ENCODE measurements at regions not wholly inside any gene's neighbourhood (a gene's known extent, or its start where the extent isn't known, plus 50 kb on each side); places are given as distances from the start of the nearest gene placed in this dataset.

GRCh38 chr9:20219437-20219836, 402.9 kb downstream of the MLLT3 start:
- no peaks in the 10 kb centered on the region for H3K4me1 ChIP-seq (ENCODE audit: control insufficient read depth, insufficient read depth, low read length)
- no peak overlapping the region for H3K4me3 ChIP-seq (ENCODE audit: low read depth, low read length)
- H3K9ac ChIP-seq (ENCODE audit: low read depth, low read length): no peak overlapping the region
- no peak overlapping the region for H3K27ac ChIP-seq (ENCODE audit: low read depth, low read length)
- H3K27me3 ChIP-seq (ENCODE audit: control insufficient read depth, insufficient read depth, low read length): no peaks in the 10 kb centered on the region
- no peaks in the 10 kb centered on the region for H3K36me3 ChIP-seq (ENCODE audit: control insufficient read depth, insufficient read depth, low read length)
- H3K9me3 ChIP-seq (ENCODE audit: control insufficient read depth, insufficient read depth, low read length): no peaks in the 10 kb centered on the region

- Histone ChIP-seq H3K9me3 (ENCODE audit: control insufficient read depth, insufficient read depth, low read length) (no peaks in the 10 kb centered on the region), H3K27ac (ENCODE audit: low read depth, low read length) (no peak overlapping the region), H3K36me3 (ENCODE audit: control insufficient read depth, insufficient read depth, low read length) (no peaks in the 10 kb centered on the region), H3K27me3 (ENCODE audit: control insufficient read depth, insufficient read depth, low read length) (no peaks in the 10 kb centered on the region), H3K9ac (ENCODE audit: low read depth, low read length) (no peak overlapping the region), H3K4me3 (ENCODE audit: low read depth, low read length) (no peak overlapping the region), H3K4me1 (ENCODE audit: control insufficient read depth, insufficient read depth, low read length) (no peaks in the 10 kb centered on the region)
Observed at GRCh38 chr9:20217596-20217995, 404.7 kb downstream of the MLLT3 start.

GRCh38 chr9:20216438-20216837, 405.9 kb downstream of the MLLT3 start:
- no peaks in the 10 kb centered on the region for H3K27me3 ChIP-seq (ENCODE audit: control insufficient read depth, insufficient read depth, low read length)
- H3K4me3 ChIP-seq (ENCODE audit: low read depth, low read length): no peak overlapping the region
- H3K9me3 ChIP-seq (ENCODE audit: control insufficient read depth, insufficient read depth, low read length): no peaks in the 10 kb centered on the region
- no peaks in the 10 kb centered on the region for H3K4me1 ChIP-seq (ENCODE audit: control insufficient read depth, insufficient read depth, low read length)
- H3K36me3 ChIP-seq (ENCODE audit: control insufficient read depth, insufficient read depth, low read length): no peaks in the 10 kb centered on the region
- no peak overlapping the region for H3K27ac ChIP-seq (ENCODE audit: low read depth, low read length)
- no peak overlapping the region for H3K9ac ChIP-seq (ENCODE audit: low read depth, low read length)

- H3K4me1 ChIP-seq (ENCODE audit: control insufficient read depth, insufficient read depth, low read length): no peaks in the 10 kb centered on the region
- no peaks in the 10 kb centered on the region for H3K9me3 ChIP-seq (ENCODE audit: control insufficient read depth, insufficient read depth, low read length)
- no peaks in the 10 kb centered on the region for H3K27me3 ChIP-seq (ENCODE audit: control insufficient read depth, insufficient read depth, low read length)
- no peak overlapping the region for H3K4me3 ChIP-seq (ENCODE audit: low read depth, low read length)
- no peaks in the 10 kb centered on the region for H3K36me3 ChIP-seq (ENCODE audit: control insufficient read depth, insufficient read depth, low read length)
- no peak overlapping the region for H3K9ac ChIP-seq (ENCODE audit: low read depth, low read length)
- no peak overlapping the region for H3K27ac ChIP-seq (ENCODE audit: low read depth, low read length)
Observed at GRCh38 chr9:20215552-20215951, 406.7 kb downstream of the MLLT3 start.

- Histone ChIP-seq H3K27ac (ENCODE audit: low read depth, low read length) (no peak overlapping the region), H3K4me3 (ENCODE audit: low read depth, low read length) (no peak overlapping the region), H3K9me3 (ENCODE audit: control insufficient read depth, insufficient read depth, low read length) (no peaks in the 10 kb centered on the region), H3K4me1 (ENCODE audit: control insufficient read depth, insufficient read depth, low read length) (peaks cover 5% of the 10 kb centered on the region; the same call in 1 of the 2 replicates), H3K9ac (ENCODE audit: low read depth, low read length) (no peak overlapping the region), H3K27me3 (ENCODE audit: control insufficient read depth, insufficient read depth, low read length) (no peaks in the 10 kb centered on the region), H3K36me3 (ENCODE audit: control insufficient read depth, insufficient read depth, low read length) (no peaks in the 10 kb centered on the region)
Observed at GRCh38 chr9:20212806-20213205, 409.5 kb downstream of the MLLT3 start.

- Histone ChIP-seq H3K27me3 (ENCODE audit: control insufficient read depth, insufficient read depth, low read length) (no peaks in the 10 kb centered on the region), H3K27ac (ENCODE audit: low read depth, low read length) (no peak overlapping the region), H3K36me3 (ENCODE audit: control insufficient read depth, insufficient read depth, low read length) (no peaks in the 10 kb centered on the region), H3K4me3 (ENCODE audit: low read depth, low read length) (no peak overlapping the region), H3K4me1 (ENCODE audit: control insufficient read depth, insufficient read depth, low read length) (peaks cover 5% of the 10 kb centered on the region; the same call in 1 of the 2 replicates), H3K9ac (ENCODE audit: low read depth, low read length) (no peak overlapping the region), H3K9me3 (ENCODE audit: control insufficient read depth, insufficient read depth, low read length) (no peaks in the 10 kb centered on the region)
Observed at GRCh38 chr9:20209391-20210340, 412.6 kb downstream of the MLLT3 start.

- H3K4me3 ChIP-seq (ENCODE audit: low read depth, low read length): no peak overlapping the region
- no peaks in the 10 kb centered on the region for H3K27me3 ChIP-seq (ENCODE audit: control insufficient read depth, insufficient read depth, low read length)
- no peak overlapping the region for H3K27ac ChIP-seq (ENCODE audit: low read depth, low read length)
- H3K36me3 ChIP-seq (ENCODE audit: control insufficient read depth, insufficient read depth, low read length): no peaks in the 10 kb centered on the region
- peaks cover 5% of the 10 kb centered on the region; the same call in 1 of the 2 replicates for H3K4me1 ChIP-seq (ENCODE audit: control insufficient read depth, insufficient read depth, low read length)
- no peak overlapping the region for H3K9ac ChIP-seq (ENCODE audit: low read depth, low read length)
- H3K9me3 ChIP-seq (ENCODE audit: control insufficient read depth, insufficient read depth, low read length): no peaks in the 10 kb centered on the region
Observed at GRCh38 chr9:20208961-20209371, 413.3 kb downstream of the MLLT3 start.

GRCh38 chr9:20208226-20208625, 414.1 kb downstream of the MLLT3 start:
- no peaks in the 10 kb centered on the region for H3K9me3 ChIP-seq (ENCODE audit: control insufficient read depth, insufficient read depth, low read length)
- no peak overlapping the region for H3K27ac ChIP-seq (ENCODE audit: low read depth, low read length)
- no peaks in the 10 kb centered on the region for H3K36me3 ChIP-seq (ENCODE audit: control insufficient read depth, insufficient read depth, low read length)
- peaks cover 5% of the 10 kb centered on the region; the same call in 1 of the 2 replicates for H3K4me1 ChIP-seq (ENCODE audit: control insufficient read depth, insufficient read depth, low read length)
- no peak overlapping the region for H3K9ac ChIP-seq (ENCODE audit: low read depth, low read length)
- no peaks in the 10 kb centered on the region for H3K27me3 ChIP-seq (ENCODE audit: control insufficient read depth, insufficient read depth, low read length)
- no peak overlapping the region for H3K4me3 ChIP-seq (ENCODE audit: low read depth, low read length)

GRCh38 chr9:20207176-20207575, 415.1 kb downstream of the MLLT3 start:
- no peak overlapping the region for H3K9ac ChIP-seq (ENCODE audit: low read depth, low read length)
- H3K27me3 ChIP-seq (ENCODE audit: control insufficient read depth, insufficient read depth, low read length): no peaks in the 10 kb centered on the region
- H3K27ac ChIP-seq (ENCODE audit: low read depth, low read length): no peak overlapping the region
- H3K9me3 ChIP-seq (ENCODE audit: control insufficient read depth, insufficient read depth, low read length): no peaks in the 10 kb centered on the region
- no peak overlapping the region for H3K4me3 ChIP-seq (ENCODE audit: low read depth, low read length)
- peaks cover 5% of the 10 kb centered on the region; the same call in 1 of the 2 replicates for H3K4me1 ChIP-seq (ENCODE audit: control insufficient read depth, insufficient read depth, low read length)
- H3K36me3 ChIP-seq (ENCODE audit: control insufficient read depth, insufficient read depth, low read length): no peaks in the 10 kb centered on the region

GRCh38 chr9:20205821-20206220, 416.5 kb downstream of the MLLT3 start:
- Histone ChIP-seq H3K27ac (ENCODE audit: low read depth, low read length) (no peak overlapping the region), H3K9ac (ENCODE audit: low read depth, low read length) (no peak overlapping the region), H3K36me3 (ENCODE audit: control insufficient read depth, insufficient read depth, low read length) (no peaks in the 10 kb centered on the region), H3K4me3 (ENCODE audit: low read depth, low read length) (no peak overlapping the region), H3K4me1 (ENCODE audit: control insufficient read depth, insufficient read depth, low read length) (peaks cover 9% of the 10 kb centered on the region; the same call in 1 of the 2 replicates), H3K27me3 (ENCODE audit: control insufficient read depth, insufficient read depth, low read length) (no peaks in the 10 kb centered on the region), H3K9me3 (ENCODE audit: control insufficient read depth, insufficient read depth, low read length) (no peaks in the 10 kb centered on the region)

GRCh38 chr9:20200991-20201431, 412.2 kb upstream of the SLC24A2 start:
- H3K36me3 ChIP-seq (ENCODE audit: control insufficient read depth, insufficient read depth, low read length): no peaks in the 10 kb centered on the region
- H3K27me3 ChIP-seq (ENCODE audit: control insufficient read depth, insufficient read depth, low read length): no peaks in the 10 kb centered on the region
- H3K4me1 ChIP-seq (ENCODE audit: control insufficient read depth, insufficient read depth, low read length): peaks cover 17% of the 10 kb centered on the region
- no peak overlapping the region for H3K4me3 ChIP-seq (ENCODE audit: low read depth, low read length)
- H3K27ac ChIP-seq (ENCODE audit: low read depth, low read length): no peak overlapping the region
- H3K9me3 ChIP-seq (ENCODE audit: control insufficient read depth, insufficient read depth, low read length): no peaks in the 10 kb centered on the region; the same call in 1 of the 2 replicates
- H3K9ac ChIP-seq (ENCODE audit: low read depth, low read length): no peak overlapping the region
